NCI-H2081 (cell line): ENCODE measurements at regions not wholly inside any gene's neighbourhood (a gene's known extent, or its start where the extent isn't known, plus 50 kb on each side); places are given as distances from the start of the nearest gene placed in this dataset.
"Not testable (repeated sequence)": the region's sequence is repeated elsewhere in the genome, so short reads cannot be mapped to it uniquely, and the experiment has no call there.

ENCODE experiments used
- DNase-seq, 2 experiments: peaks; one replicate each; lab custom pipeline; 2025; lab: John Stamatoyannopoulos, UW

DNA sequence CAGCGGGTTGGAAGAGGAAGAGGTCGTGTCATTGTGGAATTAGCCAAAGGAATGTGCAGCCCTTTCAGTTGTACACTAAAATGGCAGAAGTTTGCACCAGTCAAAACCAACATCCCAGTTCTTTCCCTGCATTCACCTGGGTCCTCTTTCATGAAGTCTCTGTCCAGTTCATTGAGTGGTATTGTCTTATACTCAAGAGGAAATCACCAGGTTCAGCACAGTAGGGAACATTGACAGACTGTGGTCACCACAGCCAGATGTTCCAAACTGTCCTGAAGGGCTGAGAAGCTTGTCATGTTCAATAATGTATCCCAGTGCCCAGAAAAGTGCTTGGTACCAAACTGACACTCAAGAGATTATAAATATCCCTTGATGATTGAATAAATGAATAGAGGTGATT, 131.6 kb downstream of the GLUL start:
- no peak for DNase-seq

DNA sequence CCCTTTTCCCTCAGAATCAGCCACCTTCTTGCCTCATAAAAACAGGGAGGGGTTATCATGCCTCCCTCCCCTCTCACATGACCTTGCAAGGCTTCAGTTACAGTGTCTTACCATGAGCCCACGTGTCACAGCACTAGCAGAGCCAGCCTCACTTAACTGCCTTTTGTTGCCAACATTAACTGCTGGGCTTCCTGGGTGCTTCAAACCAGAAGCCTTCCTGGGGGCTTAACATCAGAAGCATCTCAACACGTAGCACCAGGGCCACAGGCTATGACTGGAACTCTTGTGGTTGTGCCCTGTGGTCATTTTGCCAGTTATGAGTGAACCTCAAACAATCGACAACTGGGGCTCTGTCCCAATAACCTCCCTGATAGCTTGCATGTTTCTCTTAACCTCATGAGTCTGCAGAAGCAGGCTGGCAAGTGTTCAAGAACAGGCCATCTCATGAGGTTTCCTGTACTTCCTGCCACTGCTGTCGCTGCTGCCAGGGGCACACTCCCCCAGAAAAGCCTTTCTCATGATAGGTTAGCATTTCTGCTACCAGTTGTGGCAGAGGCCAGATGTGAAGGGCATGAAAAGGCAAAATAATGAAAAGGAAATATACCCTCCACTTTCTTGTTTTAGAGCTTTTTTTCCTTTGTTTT, 132.2 kb downstream of the GLUL start:
- no peak for DNase-seq

DNA sequence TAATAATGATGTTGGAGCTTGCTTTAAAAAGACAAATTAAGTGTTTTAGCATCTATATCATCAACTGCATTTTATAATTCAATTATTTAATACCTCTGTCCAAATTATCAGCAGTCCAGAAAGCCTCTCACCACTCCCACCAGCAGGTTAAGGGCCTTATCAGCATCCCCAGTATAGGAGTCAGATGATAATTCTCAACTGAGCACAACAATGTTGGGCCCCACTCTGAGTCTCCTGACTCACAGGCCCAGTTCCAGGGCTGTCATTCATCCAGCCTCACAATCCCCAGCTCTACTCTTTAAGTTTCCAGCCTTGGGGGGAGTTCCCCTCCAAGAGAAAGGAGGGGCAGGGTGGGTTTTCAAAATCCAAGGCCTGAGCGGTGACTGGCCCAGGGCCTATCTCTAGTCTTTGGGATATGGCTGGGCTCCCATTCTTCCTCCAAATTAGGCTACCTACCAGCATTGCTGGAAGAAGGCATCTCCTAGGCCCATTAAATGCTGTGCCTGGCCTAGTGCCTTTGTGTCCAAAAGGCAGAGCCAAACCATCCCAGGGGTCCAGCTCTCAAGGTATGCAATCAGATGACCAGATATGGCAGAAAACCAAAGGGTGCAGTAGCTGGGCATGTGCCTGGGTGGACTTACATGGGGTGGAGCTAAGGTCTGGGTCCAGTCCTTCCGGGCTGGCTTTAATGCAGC, 134.1 kb downstream of the GLUL start:
- DNase-seq: no peak

DNA sequence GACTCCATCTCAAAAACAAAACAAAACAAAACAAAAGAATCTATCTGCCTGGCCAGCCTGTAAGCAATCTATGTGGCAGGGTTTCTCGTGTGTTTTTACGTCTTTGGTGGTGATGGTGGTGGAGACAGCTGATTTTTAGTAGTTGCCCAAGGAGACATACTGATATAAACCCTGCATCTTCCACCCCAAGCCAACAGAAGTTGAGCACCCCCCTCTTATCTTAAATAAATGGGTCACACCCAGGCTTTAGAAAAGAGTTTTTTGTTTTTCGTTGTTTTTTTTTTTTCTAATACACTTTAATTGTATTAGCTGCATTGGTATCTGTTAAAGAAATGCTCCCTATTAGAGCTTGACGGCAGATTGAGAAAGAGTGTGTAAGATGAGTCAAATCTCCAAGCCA, 134.7 kb downstream of the GLUL start:
- DNase-seq: no peak

DNA sequence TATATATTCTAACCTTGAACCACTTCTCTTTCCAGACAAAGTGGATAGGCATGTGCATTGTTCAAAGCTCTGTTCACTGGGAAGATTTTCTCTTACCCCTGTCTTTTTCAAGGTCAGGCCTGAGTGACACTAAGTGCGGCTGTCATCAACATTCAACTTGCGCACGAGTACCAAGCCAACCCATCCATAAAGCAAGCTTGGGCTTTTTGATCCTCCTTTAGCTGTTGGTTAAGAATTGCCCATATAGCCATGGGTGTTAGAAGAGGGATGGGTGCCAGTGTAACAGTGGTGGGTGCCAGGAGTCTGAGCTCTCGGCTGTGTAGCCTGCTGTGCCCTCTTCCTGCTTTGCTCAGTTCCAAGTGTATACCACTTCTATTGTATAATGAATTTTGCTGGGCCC, 136.1 kb downstream of the GLUL start:
- DNase-seq: peak in 1 of 2 experiments; percentile 17

DNA sequence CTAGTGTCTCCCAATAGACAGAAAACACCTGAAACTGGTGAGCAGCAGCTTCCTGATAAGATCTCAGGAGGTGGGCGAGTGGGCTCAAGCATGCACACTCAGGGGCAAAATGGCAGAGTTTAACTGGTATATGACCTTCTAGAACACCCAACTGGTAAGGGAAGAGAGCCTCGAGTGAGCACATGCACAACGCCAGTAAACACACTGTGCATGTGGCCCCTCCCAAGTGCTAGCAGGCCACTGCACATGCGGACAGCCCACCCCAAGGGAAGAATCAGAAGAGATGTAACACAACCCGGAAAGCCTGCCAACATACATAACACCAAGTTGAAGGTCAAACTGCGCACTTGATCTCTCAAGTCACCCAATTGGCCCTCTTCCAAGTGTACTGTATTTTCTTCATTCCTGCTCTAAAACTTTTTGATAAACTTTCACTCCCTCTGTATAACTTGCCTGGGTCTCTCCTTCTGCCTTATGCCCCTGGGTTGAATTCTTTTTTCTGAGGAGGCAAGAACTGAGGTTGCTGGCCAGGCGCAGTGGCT, 138.2 kb downstream of the GLUL start:
- no peak for DNase-seq

DNA sequence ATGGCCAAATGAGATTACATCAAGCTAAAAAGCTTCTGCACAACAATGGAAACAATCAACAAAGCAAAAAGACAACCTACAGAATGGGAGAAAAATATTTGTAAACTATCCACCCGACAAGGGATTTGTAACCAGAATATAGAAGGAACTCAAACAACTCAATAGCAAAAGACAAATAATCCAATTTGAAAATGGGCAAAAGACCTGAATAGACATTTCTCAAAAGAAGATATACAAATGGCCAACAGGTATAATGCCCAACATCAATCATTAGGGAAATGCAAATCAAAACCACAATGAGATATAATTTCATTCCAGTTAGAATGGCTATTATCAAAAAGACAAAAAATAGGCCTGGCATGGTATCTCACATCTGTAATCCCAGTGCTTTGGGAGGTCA, 140.0 kb downstream of the GLUL start:
- DNase-seq: no peak

DNA sequence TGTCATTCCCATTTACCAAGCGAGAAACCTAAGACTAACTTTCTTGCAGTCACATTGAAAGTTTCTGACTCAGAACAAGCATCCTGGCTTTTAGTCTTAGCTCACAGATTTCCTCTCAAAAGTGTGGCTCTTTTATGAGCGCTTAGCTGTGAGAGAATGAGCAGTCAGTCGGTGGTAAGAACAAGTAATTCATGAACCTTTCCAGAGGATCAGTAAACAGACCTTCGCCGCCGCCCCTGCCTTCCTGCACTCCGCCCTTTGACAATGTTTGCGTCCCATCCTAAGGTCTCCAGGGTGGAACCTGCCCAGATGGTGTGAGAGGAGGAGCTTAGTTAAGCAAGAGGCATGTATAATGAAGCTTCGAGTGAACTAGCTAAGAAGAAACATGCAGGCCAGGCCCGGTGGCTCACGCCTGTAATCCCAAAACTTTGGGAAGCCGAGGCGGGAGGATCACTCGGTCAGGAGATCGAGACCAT, 142.4 kb downstream of the GLUL start:
- no peak for DNase-seq

DNA sequence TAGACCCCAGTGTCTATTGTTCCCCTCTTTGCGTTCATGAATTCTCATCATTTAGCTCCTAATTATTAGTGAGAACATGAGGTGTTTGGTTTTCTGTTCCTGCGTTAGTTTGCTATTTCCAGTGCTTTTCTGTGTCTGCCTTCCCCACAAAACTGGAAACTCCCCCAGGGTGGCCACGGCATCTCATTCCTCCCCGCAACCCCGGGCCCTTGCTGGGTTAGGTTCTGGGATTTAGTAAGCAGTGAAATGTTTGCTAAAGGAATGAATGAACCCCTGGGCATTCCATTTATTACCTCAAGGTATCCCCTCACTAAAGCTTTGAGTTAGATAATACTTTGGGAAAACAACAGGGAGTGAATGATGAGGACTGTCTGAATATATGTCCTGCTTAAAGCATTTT, 142.9 kb downstream of the GLUL start:
- no peak for DNase-seq

DNA sequence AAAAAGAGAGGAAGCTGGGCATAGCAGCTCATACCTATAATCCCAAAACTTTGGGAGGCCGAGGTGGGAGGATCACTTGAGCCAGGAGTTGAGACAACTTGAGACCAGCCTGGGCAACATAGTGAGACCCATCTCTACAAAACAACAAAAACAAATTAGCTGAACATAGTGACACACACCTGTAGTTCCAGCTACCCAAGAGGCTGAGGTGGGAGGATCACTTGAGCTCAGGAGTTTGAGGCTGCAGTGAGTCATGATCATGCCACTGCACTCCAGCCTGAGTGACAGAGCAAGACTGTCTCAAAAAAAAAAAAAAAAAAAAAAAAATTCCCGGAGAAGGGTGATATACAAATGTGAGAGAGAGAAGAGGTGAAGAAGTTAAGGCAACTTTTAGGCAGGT, 143.8 kb downstream of the GLUL start:
- DNase-seq: not testable (repeated sequence)

DNA sequence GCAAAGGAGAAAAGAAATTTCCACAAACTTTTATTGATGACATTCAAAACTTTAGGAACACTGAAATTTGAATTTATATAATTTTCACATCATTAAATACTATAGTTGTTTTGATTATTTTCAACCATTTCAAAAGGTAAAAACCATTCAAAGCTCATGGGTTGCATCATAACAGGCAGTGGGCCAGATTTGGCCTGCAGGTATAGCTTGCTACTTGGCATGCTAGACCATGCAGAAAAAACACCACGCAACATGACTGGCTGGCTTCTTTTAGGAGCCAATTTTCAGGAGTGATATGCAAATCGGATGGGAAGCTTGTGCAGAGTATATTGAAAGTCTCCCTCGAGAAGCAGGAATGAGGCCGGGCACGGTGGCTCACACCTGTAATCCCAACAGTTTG, 144.8 kb downstream of the GLUL start:
- DNase-seq: no peak

DNA sequence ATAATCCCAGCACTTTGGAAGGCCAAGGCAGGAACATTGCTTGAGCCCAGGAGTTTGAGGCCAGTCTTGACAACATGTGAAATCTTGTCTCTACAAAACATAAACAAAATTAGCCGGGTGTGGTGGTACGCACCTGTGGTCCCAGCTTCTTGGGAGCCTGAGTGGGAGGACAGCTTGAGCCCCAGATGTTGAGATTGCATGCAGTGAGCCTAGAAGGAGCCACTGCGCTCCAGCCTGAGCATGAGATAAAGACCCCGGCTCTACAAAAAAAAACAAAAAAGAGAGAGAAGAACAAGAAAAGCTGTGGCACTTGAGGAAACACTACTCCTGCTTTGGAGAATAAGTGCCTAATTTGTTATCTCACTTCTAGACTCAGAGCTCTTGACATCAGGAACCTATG, 146.6 kb downstream of the GLUL start:
- no peak for DNase-seq

DNA sequence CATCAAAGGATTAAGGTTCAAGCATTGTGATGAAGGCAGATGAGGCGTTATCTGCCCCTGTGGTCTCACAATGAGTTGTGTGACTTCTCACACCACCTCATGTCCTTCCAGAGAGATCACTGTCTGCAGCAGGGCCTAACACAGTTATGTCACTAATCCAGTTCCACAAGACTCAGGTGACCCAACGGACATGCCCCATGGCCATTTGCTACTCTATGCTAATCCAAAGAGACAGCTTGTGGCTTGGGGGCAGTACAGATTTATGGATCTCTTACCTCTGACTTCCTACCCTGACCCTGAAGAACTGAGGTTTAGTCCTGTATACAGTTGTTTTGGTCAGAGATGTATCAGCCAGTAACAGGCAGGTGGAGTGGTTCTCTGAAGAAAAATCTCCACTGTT, 147.1 kb downstream of the GLUL start:
- DNase-seq: no peak

DNA sequence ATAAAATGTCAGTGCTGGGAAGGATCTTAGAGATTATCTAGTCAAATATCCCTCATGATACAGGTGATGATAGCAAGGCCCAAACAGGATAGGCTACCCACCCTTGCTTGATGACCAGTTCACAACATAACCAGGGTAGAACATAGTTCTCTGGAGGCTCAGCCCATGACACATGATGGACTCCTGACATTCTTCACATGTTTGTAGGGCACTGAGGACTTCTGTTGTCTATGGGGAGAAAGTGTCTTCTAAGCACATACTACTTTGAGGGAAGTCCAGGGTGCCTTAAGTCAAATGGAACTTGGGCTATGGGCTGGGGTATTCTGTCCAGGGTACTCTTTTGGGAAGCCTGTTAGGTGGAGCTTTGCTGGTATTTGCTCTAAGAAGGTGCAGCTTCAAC, 148.9 kb downstream of the GLUL start:
- DNase-seq: no peak

DNA sequence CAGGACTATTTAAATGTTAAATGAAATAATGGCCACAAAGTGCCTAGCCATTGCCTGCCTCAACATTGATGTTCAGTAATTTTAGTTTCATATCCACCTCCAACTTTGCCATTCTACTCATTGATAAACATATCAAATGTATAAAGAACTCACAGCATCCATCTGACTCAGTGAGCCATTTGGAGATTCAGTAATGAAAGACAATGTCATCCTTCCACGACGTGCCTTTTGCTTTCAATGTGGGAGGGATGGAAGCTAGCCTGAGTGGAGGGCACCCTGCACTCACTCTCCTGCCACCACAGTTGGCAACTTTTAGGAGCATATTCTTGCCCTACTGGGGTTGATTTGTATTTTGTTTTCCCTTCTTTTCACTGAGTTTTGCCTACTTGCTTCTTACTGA, 151.5 kb downstream of the GLUL start:
- DNase-seq: no peak

DNA sequence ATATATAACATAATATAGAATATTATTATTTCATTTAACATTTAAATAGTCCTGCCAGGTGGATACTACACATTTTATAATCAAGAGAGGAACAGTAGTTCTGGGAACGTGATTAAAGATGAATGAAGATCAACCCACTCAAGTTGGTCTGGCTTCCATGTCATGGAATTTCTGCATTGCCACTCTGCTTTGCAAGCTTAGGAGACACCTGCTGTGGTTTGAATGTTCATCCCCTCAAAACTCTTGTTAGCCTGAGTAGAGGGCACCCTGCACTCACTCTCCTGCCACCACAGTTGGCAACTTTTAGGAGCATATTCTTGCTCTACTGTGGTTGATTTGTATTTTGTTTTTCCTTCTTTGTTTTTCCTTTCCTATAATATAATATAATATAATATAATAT, 153.2 kb downstream of the GLUL start:
- DNase-seq: no peak

DNA sequence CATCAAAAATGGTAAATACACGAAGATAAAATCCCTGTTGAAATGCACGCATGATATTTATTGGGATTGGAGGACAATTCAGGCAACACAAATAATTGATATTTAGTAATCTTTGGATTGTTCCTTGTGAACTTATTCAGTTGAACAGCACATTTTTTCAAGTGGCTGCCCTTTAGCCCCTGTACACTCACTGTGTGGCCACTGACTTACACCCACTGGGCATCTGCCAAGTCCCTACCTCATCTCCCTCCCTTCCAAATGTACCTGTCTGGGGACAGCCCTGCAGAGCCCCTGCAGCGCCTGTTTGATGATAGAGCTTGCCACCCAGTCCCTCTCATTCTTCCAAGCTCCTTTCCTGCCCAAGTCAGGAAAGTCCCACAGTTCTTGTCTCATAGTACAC, 154.3 kb downstream of the GLUL start:
- DNase-seq: no peak

DNA sequence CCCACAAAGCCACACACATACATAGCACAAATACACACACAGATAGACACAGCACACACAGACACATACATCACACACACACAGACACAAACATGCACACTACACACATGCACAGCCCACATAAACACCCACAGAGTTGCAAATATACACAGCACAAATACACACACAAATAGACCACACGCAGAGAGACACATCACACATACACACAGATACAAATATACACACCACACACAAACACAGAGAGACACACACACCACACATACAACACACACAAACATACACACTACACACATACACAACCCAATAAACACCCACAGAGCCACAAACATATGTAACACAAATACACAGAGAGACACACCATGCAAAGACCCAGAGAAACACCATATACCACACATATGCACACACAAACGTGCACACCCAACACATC, 154.9 kb downstream of the GLUL start:
- no peak for DNase-seq

DNA sequence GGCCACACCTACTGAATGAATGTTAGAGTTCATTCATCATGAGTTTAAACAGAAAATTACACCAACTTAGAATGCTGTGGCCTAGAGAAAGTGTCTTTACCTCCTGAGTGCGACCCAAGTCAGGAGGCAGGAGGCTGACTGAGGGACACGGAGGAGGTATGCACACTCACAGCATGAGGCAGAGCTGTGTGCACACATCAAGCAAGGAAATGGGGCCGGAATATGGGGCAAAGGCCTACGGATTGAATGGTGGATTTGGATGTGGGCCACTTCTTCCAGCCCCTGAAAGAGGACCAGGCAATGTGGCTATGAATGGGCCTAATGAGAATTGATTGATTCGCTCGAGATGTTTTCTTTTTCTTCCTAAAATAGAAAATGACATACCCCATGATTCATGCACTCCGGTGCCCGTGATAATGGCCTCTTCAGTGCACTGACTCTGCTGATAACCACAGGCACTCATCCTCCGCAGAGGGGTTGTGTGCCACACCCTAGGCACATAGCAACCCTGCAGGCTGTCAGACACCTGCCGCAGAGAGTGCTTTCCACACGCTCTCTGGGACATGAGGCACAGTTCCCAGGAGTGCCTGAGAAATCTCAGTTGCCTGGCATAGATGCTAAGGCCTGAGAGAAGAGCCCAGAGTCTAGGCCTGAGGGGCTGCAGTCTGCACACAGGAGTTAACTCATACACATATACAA, 155.5 kb downstream of the GLUL start:
- DNase-seq: peak; percentile 14 to 33

DNA sequence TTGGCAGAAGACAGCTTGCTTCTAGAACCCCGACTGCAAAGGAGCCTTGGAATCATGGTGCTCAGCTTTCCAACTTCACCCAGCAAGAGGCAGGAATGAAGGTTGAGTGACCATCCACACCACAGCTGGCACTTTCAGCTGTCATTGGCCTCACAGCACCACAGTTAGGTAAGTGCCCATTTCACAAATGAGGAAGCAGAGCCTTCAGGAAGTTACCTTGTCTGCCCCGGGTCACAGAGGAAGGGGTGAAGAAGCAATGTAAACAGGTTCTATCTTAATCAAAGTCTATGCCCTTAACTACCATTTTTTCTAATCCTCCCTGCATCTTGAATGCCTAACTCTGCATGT, 156.0 kb downstream of the GLUL start:
- no peak for DNase-seq

DNA sequence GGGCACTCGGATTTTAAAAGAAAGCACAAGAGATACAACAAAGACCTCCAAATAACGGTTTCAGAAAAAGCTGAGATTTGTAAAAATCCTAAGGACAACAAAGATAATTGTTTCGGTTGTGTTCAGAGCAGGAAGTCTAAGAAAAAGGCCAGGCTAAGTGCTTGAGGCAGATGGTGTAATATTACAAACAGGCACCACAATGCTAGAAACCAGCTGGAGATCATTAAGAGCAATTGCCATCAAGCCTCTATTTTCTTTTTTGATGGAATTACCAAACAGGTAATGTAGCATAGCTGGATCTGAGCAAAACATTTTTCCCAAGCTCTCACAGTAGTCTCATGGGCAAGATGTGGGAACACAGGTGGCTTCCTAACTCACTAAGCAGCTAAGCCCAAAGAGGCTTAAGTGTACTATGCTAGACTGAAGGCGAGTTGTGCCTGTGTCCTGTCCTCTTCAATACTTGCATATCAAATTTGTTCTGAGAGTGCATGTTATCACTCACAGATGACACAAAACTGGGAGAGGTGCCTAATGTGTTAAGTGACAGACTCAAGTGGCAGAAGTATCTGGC, 161.6 kb downstream of the GLUL start:
- peak; percentile 40 to 71 for DNase-seq

DNA sequence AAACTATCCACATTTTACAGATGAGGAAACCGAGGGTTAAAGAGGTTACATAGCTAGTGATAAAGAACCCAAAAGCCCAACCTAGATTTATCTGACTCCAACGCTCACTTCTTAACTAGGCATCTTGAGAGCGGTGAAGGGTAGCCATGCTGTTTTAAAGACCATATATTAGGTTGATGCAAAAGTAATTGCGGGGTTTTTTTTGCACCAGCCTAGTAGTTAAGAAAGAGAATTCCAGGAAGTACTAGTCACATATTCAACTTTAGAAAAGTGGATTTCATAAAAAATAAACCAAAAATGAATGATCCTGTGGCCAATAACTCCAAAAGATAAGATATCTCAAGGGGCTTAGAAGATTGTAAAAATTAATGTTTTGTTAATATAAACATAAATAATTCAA, 162.1 kb downstream of the GLUL start:
- no peak for DNase-seq
